IMR-90 (cell line): ENCODE measurements at regions not wholly inside any gene's neighbourhood (a gene's known extent, or its start where the extent isn't known, plus 50 kb on each side); places are given as distances from the start of the nearest gene placed in this dataset.

Experiments used
- POLR2A ChIP-seq: IDR thresholded peaks from 2 replicates; pipeline ENCODE4 v1.6.1; 2012; ENCODE audit warnings: mild to moderate bottlenecking, low read depth, low read length
- TF ChIP-seq, protein P1 (sequence below): conservative IDR thresholded peaks from 2 replicates; pipeline ENCODE4 v1.5.1; 2012; ENCODE audit warnings: mild to moderate bottlenecking, low read depth, low read length, improper control_type of control experiment

DNA sequence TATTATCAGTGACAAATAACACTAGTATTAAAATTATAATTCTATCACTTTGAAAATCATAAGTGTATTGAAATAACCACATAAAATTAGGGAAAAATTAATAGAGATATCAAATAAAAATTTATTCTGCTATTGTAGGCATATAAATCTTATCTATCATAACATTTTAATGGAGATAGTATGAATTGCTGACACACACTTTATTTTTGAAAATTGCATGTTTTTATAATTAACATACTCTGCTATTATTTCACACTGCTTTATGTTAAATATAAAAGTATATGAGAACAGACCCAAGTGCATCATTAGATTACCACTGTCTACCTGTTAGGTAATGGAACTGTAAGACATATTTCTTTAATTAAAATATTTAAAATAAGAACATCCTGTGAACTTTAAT lies 2150.2 kb downstream of the ARAP2 start:
- no peak for TF ChIP-seq POLR2A
- TF ChIP-seq, protein P1, sequence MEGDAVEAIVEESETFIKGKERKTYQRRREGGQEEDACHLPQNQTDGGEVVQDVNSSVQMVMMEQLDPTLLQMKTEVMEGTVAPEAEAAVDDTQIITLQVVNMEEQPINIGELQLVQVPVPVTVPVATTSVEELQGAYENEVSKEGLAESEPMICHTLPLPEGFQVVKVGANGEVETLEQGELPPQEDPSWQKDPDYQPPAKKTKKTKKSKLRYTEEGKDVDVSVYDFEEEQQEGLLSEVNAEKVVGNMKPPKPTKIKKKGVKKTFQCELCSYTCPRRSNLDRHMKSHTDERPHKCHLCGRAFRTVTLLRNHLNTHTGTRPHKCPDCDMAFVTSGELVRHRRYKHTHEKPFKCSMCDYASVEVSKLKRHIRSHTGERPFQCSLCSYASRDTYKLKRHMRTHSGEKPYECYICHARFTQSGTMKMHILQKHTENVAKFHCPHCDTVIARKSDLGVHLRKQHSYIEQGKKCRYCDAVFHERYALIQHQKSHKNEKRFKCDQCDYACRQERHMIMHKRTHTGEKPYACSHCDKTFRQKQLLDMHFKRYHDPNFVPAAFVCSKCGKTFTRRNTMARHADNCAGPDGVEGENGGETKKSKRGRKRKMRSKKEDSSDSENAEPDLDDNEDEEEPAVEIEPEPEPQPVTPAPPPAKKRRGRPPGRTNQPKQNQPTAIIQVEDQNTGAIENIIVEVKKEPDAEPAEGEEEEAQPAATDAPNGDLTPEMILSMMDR, result no peak
